NB4 (cell line): ENCODE measurements at regions not wholly inside any gene's neighbourhood (a gene's known extent, or its start where the extent isn't known, plus 50 kb on each side); places are given as distances from the start of the nearest gene placed in this dataset.
A peak's percentile ranks its signal among the peaks of the same experiment; 100 is the strongest.
"Not testable (repeated sequence)": the region's sequence is repeated elsewhere in the genome, so short reads cannot be mapped to it uniquely, and the experiment has no call there.

Experiments
- DNase-seq: peaks from one replicate; pipeline ENCODE4 v3.0.0; 2010; ENCODE audit warnings: low read depth
- H3K4me3 ChIP-seq: one replicate; pipeline ENCODE4 v1.5.1; 2011; ENCODE audit warnings: mild to moderate bottlenecking, low read depth, low read length, moderate library complexity
- MYC ChIP-seq: IDR thresholded peaks from 2 replicates; pipeline ENCODE4 v1.6.1; 2011; ENCODE audit warnings: low read depth, low read length
- POLR2A ChIP-seq: IDR thresholded peaks from 2 replicates; pipeline ENCODE4 v1.6.1; 2011; ENCODE audit warnings: mild to moderate bottlenecking; ENCODE audit not compliant: insufficient read length; ENCODE audit errors: extremely low read depth
- TF ChIP-seq, protein P1 (sequence below): IDR thresholded peaks from 2 replicates; pipeline ENCODE4 v1.6.1; 2011; ENCODE audit warnings: low read depth, low read length
- TF ChIP-seq, protein P2 (sequence below): IDR thresholded peaks from one replicate; pipeline ENCODE4 v1.5.1; 2012; ENCODE audit warnings: low read depth, low read length

DNA sequence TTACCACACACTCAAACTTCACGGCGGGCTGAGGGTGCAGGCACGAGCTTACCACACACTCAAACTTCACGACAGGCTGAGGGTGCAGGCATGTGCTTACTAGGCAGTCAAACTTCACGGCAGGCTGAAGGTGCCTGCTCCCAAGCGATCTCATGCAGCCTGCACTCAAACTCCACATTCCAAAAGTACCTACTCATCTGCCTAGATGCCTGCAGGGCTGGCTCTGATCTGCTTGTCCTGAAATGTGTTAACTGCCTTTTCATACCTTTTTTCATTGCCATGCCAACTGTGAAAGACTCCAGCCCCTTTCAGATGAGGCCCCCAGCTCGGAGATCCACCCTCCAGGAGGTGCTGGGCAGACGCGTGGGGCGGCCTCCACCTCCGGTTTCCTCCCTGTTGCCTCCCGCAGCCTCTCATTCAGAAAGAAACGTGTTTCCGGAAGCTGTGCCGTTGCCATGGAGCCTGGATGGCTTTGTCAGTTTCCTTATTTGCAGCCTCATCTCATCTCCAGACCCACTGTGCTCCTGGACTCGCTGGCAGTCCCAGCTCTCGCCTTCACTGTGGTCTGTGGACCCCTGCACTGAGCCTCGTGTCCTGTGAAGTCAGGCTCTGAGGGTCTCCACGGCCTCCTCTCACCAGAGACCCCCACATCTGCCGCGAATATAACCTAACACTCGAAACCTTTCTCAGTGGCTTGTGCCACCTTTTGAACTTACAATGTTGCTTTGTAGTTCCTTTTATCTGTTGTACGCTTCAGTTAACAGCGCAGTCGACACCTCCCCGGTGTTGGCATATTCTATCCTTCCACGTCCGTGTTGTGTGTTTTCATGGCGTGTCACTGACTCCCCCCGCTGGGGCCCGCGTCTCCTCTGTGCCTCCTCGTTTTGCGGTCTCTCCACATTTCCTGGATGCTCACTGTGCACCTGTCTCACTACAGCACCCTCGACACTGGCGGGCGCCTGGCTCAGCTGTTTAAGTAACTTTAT lies 106.1 kb upstream of the ALKAL2 start:
- TF ChIP-seq, protein P1, sequence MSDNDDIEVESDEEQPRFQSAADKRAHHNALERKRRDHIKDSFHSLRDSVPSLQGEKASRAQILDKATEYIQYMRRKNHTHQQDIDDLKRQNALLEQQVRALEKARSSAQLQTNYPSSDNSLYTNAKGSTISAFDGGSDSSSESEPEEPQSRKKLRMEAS, result peak; percentile 10; the same call in 1 of the 2 replicates
- TF ChIP-seq MYC, result 0 out of 2 replicates have a peak, but pooled peaks have one; percentile 20
- TF ChIP-seq, protein P2, sequence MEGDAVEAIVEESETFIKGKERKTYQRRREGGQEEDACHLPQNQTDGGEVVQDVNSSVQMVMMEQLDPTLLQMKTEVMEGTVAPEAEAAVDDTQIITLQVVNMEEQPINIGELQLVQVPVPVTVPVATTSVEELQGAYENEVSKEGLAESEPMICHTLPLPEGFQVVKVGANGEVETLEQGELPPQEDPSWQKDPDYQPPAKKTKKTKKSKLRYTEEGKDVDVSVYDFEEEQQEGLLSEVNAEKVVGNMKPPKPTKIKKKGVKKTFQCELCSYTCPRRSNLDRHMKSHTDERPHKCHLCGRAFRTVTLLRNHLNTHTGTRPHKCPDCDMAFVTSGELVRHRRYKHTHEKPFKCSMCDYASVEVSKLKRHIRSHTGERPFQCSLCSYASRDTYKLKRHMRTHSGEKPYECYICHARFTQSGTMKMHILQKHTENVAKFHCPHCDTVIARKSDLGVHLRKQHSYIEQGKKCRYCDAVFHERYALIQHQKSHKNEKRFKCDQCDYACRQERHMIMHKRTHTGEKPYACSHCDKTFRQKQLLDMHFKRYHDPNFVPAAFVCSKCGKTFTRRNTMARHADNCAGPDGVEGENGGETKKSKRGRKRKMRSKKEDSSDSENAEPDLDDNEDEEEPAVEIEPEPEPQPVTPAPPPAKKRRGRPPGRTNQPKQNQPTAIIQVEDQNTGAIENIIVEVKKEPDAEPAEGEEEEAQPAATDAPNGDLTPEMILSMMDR, result no peak
- TF ChIP-seq POLR2A, result no peak
- H3K4me3 ChIP-seq, result no peak overlapping the region
- DNase-seq, result peak; percentile 79

DNA sequence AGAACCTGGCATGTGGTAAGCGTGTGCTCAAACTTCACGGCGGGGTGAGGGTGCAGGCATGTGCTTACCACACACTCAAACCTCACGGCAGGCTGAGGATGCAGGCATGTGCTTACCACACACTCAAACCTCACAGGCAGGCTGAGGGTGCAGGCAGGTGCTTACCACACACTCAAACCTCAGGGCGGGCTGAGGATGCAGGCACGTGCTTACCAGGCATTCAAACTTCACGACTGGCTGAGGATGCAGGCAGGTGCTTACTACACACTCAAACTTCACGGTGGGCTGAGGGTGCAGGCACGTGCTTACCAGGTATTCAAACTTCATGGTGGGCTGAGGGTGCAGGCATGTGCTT lies 105.0 kb upstream of the ALKAL2 start:
- no peak overlapping the region for H3K4me3 ChIP-seq
- TF ChIP-seq POLR2A, result no peak
- TF ChIP-seq MYC, result no peak
- TF ChIP-seq, protein P1, result no peak
- TF ChIP-seq, protein P2, result no peak
- DNase-seq, result no peak

DNA sequence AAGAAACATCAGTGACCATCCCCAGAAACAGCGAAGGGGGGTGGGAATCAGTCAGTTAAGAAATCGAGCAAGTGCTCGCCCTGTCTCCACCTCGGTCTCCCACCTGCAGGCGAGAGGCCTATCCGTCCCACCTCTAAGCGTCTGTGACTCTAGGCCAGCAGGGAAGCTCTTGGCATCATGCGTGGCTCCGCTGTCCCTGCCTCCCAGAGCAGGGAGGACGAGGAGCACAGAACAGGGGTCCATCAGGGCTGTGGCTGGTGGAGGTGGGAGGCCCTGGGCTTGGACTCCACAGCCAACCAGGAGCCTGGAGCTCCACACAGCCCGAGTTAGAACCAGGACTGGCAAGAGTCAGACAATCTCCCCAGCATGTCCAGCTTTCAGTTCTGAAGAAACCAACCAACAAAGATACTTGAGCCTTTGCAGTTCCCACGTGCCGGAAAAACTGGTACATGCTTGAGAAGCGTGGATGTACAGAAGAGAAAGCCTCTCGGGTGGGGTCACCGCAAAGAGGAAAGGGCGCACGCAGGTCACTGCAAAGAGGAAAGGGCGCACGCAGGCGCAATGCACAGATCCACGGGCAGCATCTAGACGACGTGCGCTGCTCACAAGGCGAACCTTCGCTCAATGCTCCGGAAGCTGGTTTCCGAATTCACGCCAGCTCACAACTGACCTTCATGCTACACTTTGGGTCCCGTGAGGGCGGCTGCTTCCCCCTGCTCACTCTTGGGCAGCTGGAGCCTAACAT lies 104.5 kb upstream of the ALKAL2 start:
- TF ChIP-seq POLR2A (no peak), MYC (no peak)
- TF ChIP-seq, protein P2, result no peak
- TF ChIP-seq, protein P1, result no peak

DNA sequence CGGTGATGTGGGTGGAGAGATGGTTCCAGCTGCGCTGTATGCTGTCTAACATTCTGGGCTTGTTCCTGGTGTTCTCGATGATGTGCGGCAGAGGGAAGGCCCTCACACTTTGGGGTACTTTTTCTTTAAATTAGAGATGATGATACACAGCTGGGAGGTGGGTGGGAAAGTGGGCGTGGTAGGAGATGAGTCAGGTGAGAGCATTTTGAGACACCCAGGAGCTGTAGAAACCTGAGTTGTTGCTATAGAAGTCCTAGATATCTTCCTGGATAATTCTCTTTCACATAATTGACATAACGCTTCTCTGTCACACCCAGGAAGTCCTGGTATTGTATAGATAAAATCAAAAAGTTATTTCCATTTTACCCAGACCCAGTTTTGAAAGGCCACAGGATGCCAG lies 103.8 kb upstream of the ALKAL2 start:
- no peak for DNase-seq
- TF ChIP-seq, protein P1, result no peak
- no peak for TF ChIP-seq POLR2A
- no peak for TF ChIP-seq MYC
- TF ChIP-seq, protein P2, result no peak

More for the DNA sequence above, 104.5 kb upstream of the ALKAL2 start:
- no peak for DNase-seq
- no peak overlapping the region for H3K4me3 ChIP-seq

DNA sequence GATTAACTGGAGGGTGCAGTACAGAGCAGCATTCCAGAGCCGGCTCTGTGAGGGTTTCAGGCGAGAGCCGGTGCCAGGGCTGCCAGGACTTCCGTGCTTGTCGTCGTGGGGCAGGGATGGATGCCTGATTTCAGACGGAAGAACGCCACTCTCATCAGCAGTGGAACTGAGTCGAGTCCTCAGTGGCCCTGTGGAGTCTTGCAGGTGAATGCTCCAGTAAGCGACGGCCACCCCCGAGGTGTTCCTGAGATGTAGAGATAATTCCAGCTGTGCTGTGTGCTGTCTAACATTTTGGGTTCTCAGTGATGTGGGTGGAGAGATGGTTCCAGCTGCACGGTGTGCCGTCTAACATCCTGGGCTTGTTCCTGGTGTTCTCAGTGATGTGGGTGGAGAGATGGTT lies 103.1 kb upstream of the ALKAL2 start:
- TF ChIP-seq, protein P1, result no peak
- TF ChIP-seq POLR2A (no peak), MYC (no peak)
- TF ChIP-seq, protein P2, result no peak
- no peak overlapping the region for H3K4me3 ChIP-seq
- no peak for DNase-seq

More for the DNA sequence above, 103.8 kb upstream of the ALKAL2 start:
- no peak overlapping the region for H3K4me3 ChIP-seq

DNA sequence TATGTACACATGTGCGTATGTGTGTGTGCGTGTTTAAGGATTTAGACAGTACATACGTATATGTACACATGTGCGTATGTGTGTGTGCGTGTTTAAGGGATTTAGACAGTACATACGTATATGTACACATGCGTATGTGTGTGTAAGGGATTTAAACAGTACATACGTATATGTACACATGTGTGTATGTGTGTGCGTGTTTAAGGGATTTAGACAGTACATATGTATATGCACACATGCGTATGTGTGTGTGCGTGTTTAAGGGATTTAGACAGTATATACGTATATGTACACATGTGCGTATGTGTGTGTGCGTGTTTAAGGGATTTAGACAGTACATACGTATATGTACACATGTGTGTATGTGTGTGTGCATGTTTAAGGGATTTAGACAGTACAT lies 102.1 kb upstream of the ALKAL2 start:
- not testable (repeated sequence) for DNase-seq, H3K4me3 ChIP-seq

DNA sequence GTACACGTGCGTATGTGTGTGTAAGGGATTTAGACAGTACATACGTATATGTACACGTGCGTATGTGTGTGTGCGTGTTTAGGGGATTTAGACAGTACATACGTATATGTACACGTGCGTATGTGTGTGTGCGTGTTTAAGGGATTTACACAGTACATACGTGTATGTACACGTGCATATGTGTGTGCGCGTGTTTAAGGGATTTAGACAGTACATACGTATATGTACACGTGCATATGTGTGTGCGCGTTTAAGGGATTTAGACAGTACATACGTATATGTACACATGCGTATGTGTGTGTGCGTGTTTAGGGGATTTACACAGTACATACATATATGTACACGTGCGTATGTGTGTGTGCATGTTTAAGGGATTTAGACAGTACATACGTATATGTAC lies 100.9 kb upstream of the ALKAL2 start:
- not testable (repeated sequence) for H3K4me3 ChIP-seq, DNase-seq
